DND-41 (cell line): ENCODE measurements at regions not wholly inside any gene's neighbourhood (a gene's known extent, or its start where the extent isn't known, plus 50 kb on each side); places are given as distances from the start of the nearest gene placed in this dataset.

ENCODE experiments used
- EZH2 ChIP-seq: IDR thresholded peaks from 3 replicates; pipeline ENCODE4 v1.6.1; 2012; ENCODE audit warnings: borderline replicate concordance, low read depth, mild to moderate bottlenecking, moderate library complexity, low read length, inconsistent platforms; ENCODE audit not compliant: severe bottlenecking
- TF ChIP-seq, protein P1 (sequence below): IDR thresholded peaks from 2 replicates; pipeline ENCODE4 v1.5.1; 2012; ENCODE audit warnings: borderline replicate concordance, low read length, moderate library complexity, mild to moderate bottlenecking; ENCODE audit not compliant: poor library complexity, severe bottlenecking; ENCODE audit errors: extremely low read depth

DNA sequence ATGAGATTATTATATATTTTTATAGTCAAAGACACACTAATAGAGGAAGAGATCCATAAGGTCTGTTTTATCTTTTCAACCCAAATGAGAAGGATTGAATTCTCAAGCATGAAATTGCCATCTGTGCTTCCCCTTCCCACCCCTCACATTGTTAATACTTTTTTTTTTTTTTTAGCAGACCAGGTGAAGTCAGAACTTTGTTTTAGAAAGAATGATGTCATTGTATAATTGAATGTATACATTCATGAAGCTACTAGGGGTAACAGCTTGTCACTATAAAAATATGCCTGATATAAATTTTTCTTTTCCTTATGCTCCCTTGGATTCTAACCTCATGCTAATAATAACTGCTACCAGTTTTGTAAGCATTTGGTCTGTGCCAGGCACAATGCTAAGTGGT lies 88.9 kb downstream of the TFAP2B start:
- TF ChIP-seq, protein P1, sequence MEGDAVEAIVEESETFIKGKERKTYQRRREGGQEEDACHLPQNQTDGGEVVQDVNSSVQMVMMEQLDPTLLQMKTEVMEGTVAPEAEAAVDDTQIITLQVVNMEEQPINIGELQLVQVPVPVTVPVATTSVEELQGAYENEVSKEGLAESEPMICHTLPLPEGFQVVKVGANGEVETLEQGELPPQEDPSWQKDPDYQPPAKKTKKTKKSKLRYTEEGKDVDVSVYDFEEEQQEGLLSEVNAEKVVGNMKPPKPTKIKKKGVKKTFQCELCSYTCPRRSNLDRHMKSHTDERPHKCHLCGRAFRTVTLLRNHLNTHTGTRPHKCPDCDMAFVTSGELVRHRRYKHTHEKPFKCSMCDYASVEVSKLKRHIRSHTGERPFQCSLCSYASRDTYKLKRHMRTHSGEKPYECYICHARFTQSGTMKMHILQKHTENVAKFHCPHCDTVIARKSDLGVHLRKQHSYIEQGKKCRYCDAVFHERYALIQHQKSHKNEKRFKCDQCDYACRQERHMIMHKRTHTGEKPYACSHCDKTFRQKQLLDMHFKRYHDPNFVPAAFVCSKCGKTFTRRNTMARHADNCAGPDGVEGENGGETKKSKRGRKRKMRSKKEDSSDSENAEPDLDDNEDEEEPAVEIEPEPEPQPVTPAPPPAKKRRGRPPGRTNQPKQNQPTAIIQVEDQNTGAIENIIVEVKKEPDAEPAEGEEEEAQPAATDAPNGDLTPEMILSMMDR, result no peak
- no peak for TF ChIP-seq EZH2
